ENCODE measurements at regions not wholly inside any gene's neighbourhood (a gene's known extent, or its start where the extent isn't known, plus 50 kb on each side); places are given as distances from the start of the nearest gene placed in this dataset.

- 49% methylated on average over 2 of the region's 2 CpGs for WGBS
These were observed 258.8 kb downstream of the MIAT start for GRCh38 chr22:26916236-26916635.

GRCh38 chr22:26918226-26918625 lies 260.8 kb downstream of the MIAT start:
- H3K4me3 ChIP-seq: no peak overlapping the region
- peaks cover 9% of the 10 kb centered on the region for H3K27me3 ChIP-seq
- no peaks in the 10 kb centered on the region for H3K4me1 ChIP-seq
- H3K36me3 ChIP-seq: no peaks in the 10 kb centered on the region
- no peak for TF ChIP-seq POLR2A (IDR thresholded peaks at IDR 0.05)
- TF ChIP-seq POLR2AphosphoS5 (IDR thresholded peaks at IDR 0.05): no peak
- no peak for TF ChIP-seq EP300 (IDR thresholded peaks at IDR 0.05)
- TF ChIP-seq CTCF (IDR thresholded peaks at IDR 0.05): no peak
- no peak for DNase-seq (ENCODE audit: low spot score in 2 of 2)
- no peaks in the 10 kb centered on the region for H3K9me3 ChIP-seq
- no peak overlapping the region for H3K27ac ChIP-seq
- 88% methylated on average over 3 of the region's 3 CpGs for WGBS

More at GRCh38 chr22:26916236-26916635, 258.8 kb downstream of the MIAT start:
- Histone ChIP-seq H3K27ac (no peak overlapping the region), H3K4me1 (no peaks in the 10 kb centered on the region), H3K9me3 (no peaks in the 10 kb centered on the region), H3K27me3 (peaks cover 13% of the 10 kb centered on the region), H3K36me3 (no peaks in the 10 kb centered on the region), H3K4me3 (no peak overlapping the region)
- no peak for TF ChIP-seq POLR2AphosphoS5 (IDR thresholded peaks at IDR 0.05)
- TF ChIP-seq POLR2A (IDR thresholded peaks at IDR 0.05): no peak
- no peak for TF ChIP-seq EP300 (IDR thresholded peaks at IDR 0.05)
- TF ChIP-seq CTCF (IDR thresholded peaks at IDR 0.05): no peak
- no peak for DNase-seq (ENCODE audit: low spot score in 2 of 2)

- TF ChIP-seq POLR2A (IDR thresholded peaks at IDR 0.05): no peak
- no peak for TF ChIP-seq POLR2AphosphoS5 (IDR thresholded peaks at IDR 0.05)
- TF ChIP-seq EP300 (IDR thresholded peaks at IDR 0.05): no peak
- no peak for TF ChIP-seq CTCF (IDR thresholded peaks at IDR 0.05)
- 64% methylated on average over 2 of the region's 2 CpGs for WGBS
- no peaks in the 10 kb centered on the region for H3K36me3 ChIP-seq
- no peak for DNase-seq (ENCODE audit: low spot score in 2 of 2)
- H3K4me1 ChIP-seq: no peaks in the 10 kb centered on the region
- no peak overlapping the region for H3K27ac ChIP-seq
- H3K4me3 ChIP-seq: no peak overlapping the region
- H3K9me3 ChIP-seq: no peaks in the 10 kb centered on the region
- peaks cover 5% of the 10 kb centered on the region for H3K27me3 ChIP-seq
These were observed 264.3 kb downstream of the MIAT start for GRCh38 chr22:26921726-26922125.

- Histone ChIP-seq H3K27ac (no peak overlapping the region), H3K27me3 (peaks cover 5% of the 10 kb centered on the region), H3K36me3 (no peaks in the 10 kb centered on the region), H3K4me1 (no peaks in the 10 kb centered on the region), H3K9me3 (no peaks in the 10 kb centered on the region), H3K4me3 (no peak overlapping the region)
- WGBS: 27% methylated on average over 5 of the region's 5 CpGs
- DNase-seq (ENCODE audit: low spot score in 2 of 2): no peak
- TF ChIP-seq POLR2AphosphoS5 (IDR thresholded peaks at IDR 0.05) (no peak), POLR2A (IDR thresholded peaks at IDR 0.05) (no peak), EP300 (IDR thresholded peaks at IDR 0.05) (no peak), CTCF (IDR thresholded peaks at IDR 0.05) (no peak)
These were observed 265.4 kb downstream of the MIAT start for GRCh38 chr22:26922806-26923205.

- no peak for DNase-seq (ENCODE audit: low spot score in 2 of 2)
- TF ChIP-seq POLR2A (IDR thresholded peaks at IDR 0.05): no peak
- no peak for TF ChIP-seq POLR2AphosphoS5 (IDR thresholded peaks at IDR 0.05)
- no peak for TF ChIP-seq EP300 (IDR thresholded peaks at IDR 0.05)
- no peak for TF ChIP-seq CTCF (IDR thresholded peaks at IDR 0.05)
- no peak overlapping the region for H3K27ac ChIP-seq
- H3K4me3 ChIP-seq: no peak overlapping the region
- 59% methylated on average over 1 of the region's 1 CpG for WGBS
- no peaks in the 10 kb centered on the region for H3K36me3 ChIP-seq
- H3K4me1 ChIP-seq: no peaks in the 10 kb centered on the region
- peaks cover 5% of the 10 kb centered on the region for H3K27me3 ChIP-seq
- H3K9me3 ChIP-seq: no peaks in the 10 kb centered on the region
These were observed 266.1 kb downstream of the MIAT start for GRCh38 chr22:26923531-26923930.

Data from suprapubic skin (tissue), 4 donors.